GM18498 (cell line): ENCODE measurements at regions not wholly inside any gene's neighbourhood (a gene's known extent, or its start where the extent isn't known, plus 50 kb on each side); places are given as distances from the start of the nearest gene placed in this dataset.
"Not testable (repeated sequence)": the region's sequence is repeated elsewhere in the genome, so short reads cannot be mapped to it uniquely, and the experiment has no call there.

Experiments used
- ATAC-seq: cut with Tn5 transposase; IDR thresholded peaks from one replicate; pipeline ENCODE4 v1.9.1; 2021; ENCODE audit warnings: mild to moderate bottlenecking, moderate library complexity; ENCODE audit not compliant: unreplicated experiment

GRCh38 chr9:38134611-38135237 lies 65.7 kb upstream of the SHB start:
- ATAC-seq, result no peak

GRCh38 chr9:38133595-38133994 lies 64.6 kb upstream of the SHB start:
- no peak for ATAC-seq

- ATAC-seq, result no peak
Measured at GRCh38 chr9:38132956-38133355, 63.9 kb upstream of the SHB start.

DNA sequence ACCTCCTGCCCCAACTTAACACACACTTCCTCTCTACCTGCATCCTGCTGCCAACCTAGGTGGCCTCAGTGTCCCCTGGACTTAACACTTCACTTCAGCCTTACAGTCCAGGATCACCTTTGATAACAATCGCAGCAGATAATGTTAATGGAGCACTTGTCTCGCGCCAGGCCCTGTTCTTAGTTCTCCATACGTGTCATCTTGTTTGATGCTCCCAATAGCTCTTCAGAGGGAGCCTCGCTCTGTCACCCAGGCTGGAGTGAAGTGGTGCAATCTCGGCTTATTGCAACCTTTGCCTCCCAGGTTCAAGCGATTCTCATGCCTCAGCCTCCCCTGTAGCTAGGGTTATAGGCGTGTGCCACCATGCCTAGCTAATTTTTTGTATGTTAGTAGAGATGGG lies 62.7 kb upstream of the SHB start:
- ATAC-seq, result no peak

DNA sequence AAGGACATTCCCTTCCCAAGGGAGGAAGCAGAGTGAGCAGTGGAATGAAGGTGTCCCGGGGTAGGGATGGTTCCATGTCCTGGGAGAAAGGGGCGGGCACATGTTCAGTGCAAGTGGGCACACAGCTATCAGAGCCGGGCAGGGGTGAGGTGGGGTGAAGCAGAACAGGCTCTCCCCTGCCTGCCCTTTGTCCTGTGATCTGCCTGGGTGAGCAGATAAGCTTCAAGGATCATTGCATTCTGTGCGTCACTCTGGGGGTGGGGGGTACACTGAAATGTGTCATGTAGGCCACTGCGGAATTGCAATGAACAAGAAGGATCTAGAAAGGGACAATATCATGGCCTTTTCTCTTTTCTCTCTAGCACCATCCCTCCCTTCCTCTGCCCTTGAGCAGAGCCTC lies 61.7 kb upstream of the SHB start:
- ATAC-seq, result no peak

DNA sequence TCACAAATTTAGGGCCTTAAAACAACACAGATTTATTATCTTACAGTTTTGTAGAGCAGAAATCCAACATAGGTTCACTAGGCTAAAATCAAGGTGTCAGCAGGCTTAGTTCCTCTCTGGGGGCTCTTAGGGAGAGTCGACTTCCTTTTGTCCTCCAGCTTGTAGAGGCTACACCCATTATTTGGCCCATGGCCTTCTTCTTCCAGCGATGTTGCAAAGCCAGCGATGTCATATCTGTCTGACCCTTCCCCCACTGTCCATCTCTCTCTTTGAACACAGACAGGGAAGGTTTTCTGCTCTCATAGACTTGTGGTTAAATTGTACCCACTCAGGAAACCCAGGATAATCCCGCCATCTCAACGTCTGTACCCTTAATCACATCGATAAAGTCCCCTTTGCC lies 60.3 kb upstream of the SHB start:
- ATAC-seq, result no peak

DNA sequence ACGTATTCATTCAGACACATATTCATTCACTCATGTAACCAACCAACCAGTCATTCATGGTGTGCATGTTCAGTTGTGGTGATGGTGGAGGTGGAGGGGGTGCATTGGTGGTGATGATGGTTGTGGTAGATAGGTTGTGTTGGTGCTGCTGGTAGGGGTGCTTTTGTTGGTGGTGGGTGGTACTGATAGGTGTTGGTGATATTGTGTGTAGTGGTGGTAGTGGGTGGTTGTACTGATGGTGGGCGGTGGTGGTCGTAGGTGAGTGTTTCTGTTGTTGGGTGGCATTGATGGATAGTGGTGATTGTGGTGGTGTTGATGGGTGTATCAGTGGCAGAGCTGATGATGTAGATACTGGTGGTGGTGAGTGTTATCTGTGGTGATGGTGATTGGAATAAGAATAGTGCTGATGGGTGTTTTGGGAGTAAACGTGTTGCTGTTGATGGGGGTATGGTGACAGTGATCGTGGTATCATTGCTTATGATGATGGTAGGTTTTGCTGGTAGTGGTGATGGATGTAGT lies 59.8 kb upstream of the SHB start:
- ATAC-seq, result no peak

DNA sequence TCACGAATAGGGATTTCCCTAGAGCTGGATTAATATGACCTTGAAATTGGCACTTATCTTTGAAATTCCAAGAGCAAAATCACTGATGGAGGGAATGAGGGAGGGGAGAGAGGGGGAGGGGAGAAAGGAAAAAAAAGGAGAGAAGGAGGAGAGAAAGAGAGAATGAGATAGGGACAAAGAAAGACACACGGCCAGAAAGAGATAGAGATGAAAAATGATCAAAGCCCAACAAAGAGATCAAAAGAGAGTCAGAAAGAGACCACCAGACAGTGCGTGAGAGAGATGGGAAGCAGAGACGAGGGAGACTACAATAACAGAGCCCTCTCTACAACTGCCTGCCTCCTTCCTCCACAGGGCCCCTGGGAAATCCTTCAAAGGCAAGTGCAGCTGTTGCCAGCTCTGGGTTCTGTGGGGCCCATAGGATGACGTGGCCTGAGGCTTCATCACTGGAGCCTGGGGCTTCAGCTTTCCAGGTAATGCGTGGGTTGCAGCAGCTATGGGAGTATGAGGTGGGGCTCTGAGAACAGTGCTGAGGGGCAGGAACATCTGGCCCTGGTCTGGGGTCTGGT lies 58.3 kb upstream of the SHB start:
- ATAC-seq, result no peak

DNA sequence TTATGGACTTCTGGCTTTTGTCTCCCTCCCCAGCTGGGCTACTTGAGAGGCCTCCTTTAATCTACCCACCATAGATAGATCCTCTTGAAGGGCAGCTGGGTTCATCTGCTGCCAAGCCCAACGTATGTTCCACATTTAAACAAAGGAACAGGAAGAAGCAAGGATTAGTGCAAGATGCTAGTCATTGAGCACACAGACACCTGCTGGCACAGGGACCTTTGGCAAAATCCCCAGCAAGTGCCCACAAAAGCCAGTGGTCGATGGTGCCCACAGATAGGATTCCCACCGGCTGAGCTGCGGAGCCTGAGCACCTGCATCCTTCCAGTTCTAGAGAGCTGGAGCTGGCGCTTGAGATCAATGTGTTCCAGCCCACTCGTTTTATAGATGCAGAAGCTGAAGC lies 57.7 kb upstream of the SHB start:
- no peak for ATAC-seq

DNA sequence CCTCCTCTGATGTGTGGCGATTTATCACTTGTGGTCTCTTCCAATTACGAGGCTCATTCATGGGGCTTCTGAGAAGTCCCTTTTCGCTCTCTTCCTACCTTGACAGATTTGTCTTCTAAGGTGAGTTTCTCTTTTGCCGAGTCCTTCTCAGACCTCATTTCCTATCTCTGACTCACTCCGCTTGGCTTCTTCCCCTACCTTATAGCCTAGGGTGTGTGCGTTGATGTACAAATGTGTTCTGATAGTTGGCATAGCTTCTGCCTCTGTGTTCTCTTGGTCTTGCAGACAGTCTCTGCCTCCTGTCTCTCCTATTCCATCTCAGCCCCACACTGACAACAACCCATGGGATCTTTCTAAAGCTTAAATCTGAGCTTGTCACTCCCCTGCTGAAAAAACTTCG lies 56.9 kb upstream of the SHB start:
- no peak for ATAC-seq

GRCh38 chr9:38123359-38123758 lies 54.3 kb upstream of the SHB start:
- ATAC-seq, result not testable (repeated sequence)

DNA sequence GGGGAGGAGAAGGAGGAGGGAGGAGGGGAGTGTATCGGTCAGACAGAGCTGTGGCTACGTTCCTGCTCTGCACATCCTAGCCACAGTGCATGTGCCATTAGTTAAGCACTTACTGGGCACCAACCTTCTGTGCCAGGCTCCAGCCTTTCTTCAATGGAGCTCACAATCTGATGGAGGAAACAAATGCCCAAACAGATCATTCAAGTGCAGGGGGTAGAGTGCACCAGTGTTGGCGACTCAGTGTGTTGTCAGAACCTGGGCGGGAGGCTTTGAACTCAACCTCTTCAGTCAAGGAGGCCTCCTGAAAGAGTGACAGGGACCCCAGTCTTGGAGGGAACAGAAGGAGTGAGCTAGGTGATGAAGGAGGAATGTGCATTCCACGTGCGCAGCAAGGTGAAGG lies 51.9 kb upstream of the SHB start:
- no peak for ATAC-seq

DNA sequence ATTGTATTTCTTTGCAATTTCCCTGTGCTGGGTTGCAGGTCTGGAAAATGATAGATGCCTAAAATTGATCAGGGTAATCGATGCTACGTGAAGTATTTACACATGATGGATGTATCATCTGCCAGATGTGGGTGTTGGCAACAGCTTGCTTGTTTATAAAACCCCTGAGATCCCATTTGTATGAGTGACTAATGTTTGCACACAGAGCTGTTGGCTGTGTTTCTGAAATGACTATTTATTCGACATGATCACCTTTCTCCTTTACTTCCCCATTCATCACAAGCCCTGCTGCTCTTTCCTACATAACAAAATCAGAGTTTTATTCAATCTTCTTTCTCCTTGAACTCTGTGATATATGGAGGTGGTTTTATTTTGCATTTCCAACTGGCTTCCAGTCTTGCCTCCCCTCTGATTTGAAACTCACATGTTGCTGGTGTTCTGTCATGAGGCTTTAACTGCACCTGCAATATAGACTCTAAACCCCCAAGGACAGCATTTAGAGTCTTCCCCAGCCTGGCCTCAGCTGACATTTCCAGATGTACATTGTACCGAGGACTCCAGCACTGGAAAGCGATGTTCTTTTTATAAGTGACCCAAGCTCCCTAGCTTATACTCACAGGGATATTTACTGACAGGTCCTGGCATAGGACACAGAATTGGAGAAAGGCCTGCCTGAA lies 50.7 kb upstream of the SHB start:
- ATAC-seq, result no peak

- no peak for ATAC-seq
Measured at GRCh38 chr9:38118862-38119438, 49.9 kb upstream of the SHB start.
